Peyer's patch (tissue), 4 donors: ENCODE measurements at regions not wholly inside any gene's neighbourhood (a gene's known extent, or its start where the extent isn't known, plus 50 kb on each side); places are given as distances from the start of the nearest gene placed in this dataset.

ENCODE experiments used
- DNase-seq, 3 donors: peaks; one replicate each; pipeline ENCODE4 v3.0.0-alpha.2; 2017 to 2019
- H3K27ac ChIP-seq, 4 donors: fragments of 200-600 bp; sonication (generic); one replicate each; pipeline ENCODE4 v1.5.1; 2016 to 2019
- H3K27me3 ChIP-seq, 2 donors: fragments of 200-600 bp; sonication (generic); one replicate each; pipeline ENCODE4 v1.5.1; 2019
- H3K36me3 ChIP-seq, 3 donors: fragments of 200-600 bp; sonication (generic); one replicate each; pipeline ENCODE4 v1.5.1; 2016 to 2019
- H3K4me1 ChIP-seq, 4 donors: fragments of 200-600 bp; sonication (generic); one replicate each; pipeline ENCODE4 v1.5.1; 2016 to 2019
- H3K4me3 ChIP-seq, 4 donors: fragments of 200-600 bp; sonication (generic); 1 replicate in 3 of 4; 2 replicates in 1 of 4; pipeline ENCODE4 v1.5.1; 2016 to 2019; ENCODE audit warnings: mild to moderate bottlenecking in 1 of 4
- H3K9me3 ChIP-seq, 4 donors: fragments of 200-600 bp; sonication (generic); one replicate each; pipeline ENCODE4 v1.5.1; 2016 to 2019; ENCODE audit warnings: mild to moderate bottlenecking in 1 of 4
- CTCF ChIP-seq, 6 experiments: fragments of 450-650 bp in 4 of 6; fragments of 200-600 bp in 2 of 6; sonication (generic) in 1 of 6; IDR thresholded peaks; one replicate each; pipeline ENCODE4 v1.5.1; 2017 to 2019; ENCODE audit warnings: antibody characterized with exemption in 6 of 6, mild to moderate bottlenecking in 3 of 6, moderate library complexity in 1 of 6
- POLR2A ChIP-seq, 2 donors: fragments of 450-650 bp; IDR thresholded peaks; one replicate each; pipeline ENCODE4 v1.5.1; 2017; ENCODE audit warnings: antibody characterized with exemption in 2 of 2, mild to moderate bottlenecking in 2 of 2, moderate library complexity in 2 of 2

GRCh38 chr2:113829761-113830160 lies 60.1 kb upstream of the ACTR3 start:
- Histone ChIP-seq H3K4me1 (no peaks in the 10 kb centered on the region), H3K27me3 (no peaks in the 10 kb centered on the region), H3K36me3 (no peaks in the 10 kb centered on the region), H3K4me3 (no peak overlapping the region), H3K27ac (no peak overlapping the region), H3K9me3 (no peaks in the 10 kb centered on the region)
- TF ChIP-seq POLR2A (IDR thresholded peaks at IDR 0.05): no peak
- no peak for TF ChIP-seq CTCF (IDR thresholded peaks at IDR 0.05)
- DNase-seq: no peak

- TF ChIP-seq POLR2A (IDR thresholded peaks at IDR 0.05): no peak
Measured at GRCh38 chr2:113829270-113829669, 60.6 kb upstream of the ACTR3 start.

GRCh38 chr2:113828049-113828742 lies 61.7 kb upstream of the ACTR3 start:
- Histone ChIP-seq H3K4me3 (no peak overlapping the region), H3K27ac (no peak overlapping the region), H3K4me1 (no peaks in the 10 kb centered on the region), H3K27me3 (no peaks in the 10 kb centered on the region), H3K36me3 (no peaks in the 10 kb centered on the region), H3K9me3 (no peaks in the 10 kb centered on the region)
- DNase-seq: no peak
- TF ChIP-seq CTCF (IDR thresholded peaks at IDR 0.05) (no peak), POLR2A (IDR thresholded peaks at IDR 0.05) (no peak)

More at GRCh38 chr2:113829270-113829669, 60.6 kb upstream of the ACTR3 start:
- Histone ChIP-seq H3K27me3 (no peaks in the 10 kb centered on the region), H3K9me3 (no peaks in the 10 kb centered on the region), H3K4me3 (no peak overlapping the region), H3K4me1 (no peaks in the 10 kb centered on the region), H3K27ac (no peak overlapping the region), H3K36me3 (no peaks in the 10 kb centered on the region)
- DNase-seq: no peak

GRCh38 chr2:113827426-113827825 lies 62.5 kb upstream of the ACTR3 start:
- Histone ChIP-seq H3K4me3 (no peak overlapping the region), H3K36me3 (no peaks in the 10 kb centered on the region), H3K27me3 (no peaks in the 10 kb centered on the region), H3K27ac (no peak overlapping the region), H3K4me1 (no peaks in the 10 kb centered on the region), H3K9me3 (no peaks in the 10 kb centered on the region)
- TF ChIP-seq POLR2A (IDR thresholded peaks at IDR 0.05): no peak
- TF ChIP-seq CTCF (IDR thresholded peaks at IDR 0.05): no peak
- no peak for DNase-seq

GRCh38 chr2:113826346-113827285 lies 63.3 kb upstream of the ACTR3 start:
- H3K4me1 ChIP-seq: no peaks in the 10 kb centered on the region
- no peaks in the 10 kb centered on the region for H3K36me3 ChIP-seq
- H3K27me3 ChIP-seq: no peaks in the 10 kb centered on the region
- no peak overlapping the region for H3K27ac ChIP-seq
- no peak for TF ChIP-seq CTCF (IDR thresholded peaks at IDR 0.05)
- TF ChIP-seq POLR2A (IDR thresholded peaks at IDR 0.05): no peak
- no peak for DNase-seq
- no peak overlapping the region for H3K4me3 ChIP-seq
- no peaks in the 10 kb centered on the region for H3K9me3 ChIP-seq
